Upper lobe of right lung (tissue), 1 donor: ENCODE measurements at regions not wholly inside any gene's neighbourhood (a gene's known extent, or its start where the extent isn't known, plus 50 kb on each side); places are given as distances from the start of the nearest gene placed in this dataset.

Source experiments
- ATAC-seq: fragments of 200-7000 bp; cut with Tn5 transposase; one replicate; pipeline ENCODE4 v1.9.1; 2020; ENCODE audit warnings: mild to moderate bottlenecking, moderate library complexity
- DNase-seq: peaks from one replicate; pipeline ENCODE4 v3.0.0-alpha.2; 2020
- H3K27ac ChIP-seq: fragments of 200-600 bp; one replicate; pipeline ENCODE4 v1.8.0; 2022
- H3K27me3 ChIP-seq: fragments of 200-600 bp; one replicate; pipeline ENCODE4 v1.8.0; 2022; ENCODE audit warnings: mild to moderate bottlenecking
- H3K36me3 ChIP-seq: fragments of 200-600 bp; one replicate; pipeline ENCODE4 v1.8.0; 2022
- H3K4me1 ChIP-seq: fragments of 200-600 bp; one replicate; pipeline ENCODE4 v1.8.0; 2022
- H3K4me3 ChIP-seq: fragments of 200-600 bp; one replicate; pipeline ENCODE4 v1.8.0; 2022; ENCODE audit warnings: mild to moderate bottlenecking
- H3K9me3 ChIP-seq: fragments of 200-600 bp; one replicate; pipeline ENCODE4 v1.8.0; 2022
- CTCF ChIP-seq: fragments of 200-600 bp; IDR thresholded peaks from one replicate; pipeline ENCODE4 v1.8.0; 2022; ENCODE audit warnings: antibody characterized with exemption
- intact Hi-C: fragments of 100-400 bp; cut with DNase I; formaldehyde crosslinking; loops from one replicate; pipeline ENCODE4 v1.11.0; 2022
- donor health status: DM: no; HTN: yes; CAD: no; lungs with severe emphysema.

- no peaks in the 10 kb centered on the region for H3K27me3 ChIP-seq
- ATAC-seq (no peak), DNase-seq (no peak)
- H3K9me3 ChIP-seq: no peaks in the 10 kb centered on the region
- no peaks in the 10 kb centered on the region for H3K36me3 ChIP-seq
- no peak overlapping the region for H3K27ac ChIP-seq
- intact Hi-C loops: no loop called here
- no peak overlapping the region for H3K4me3 ChIP-seq
- no peaks in the 10 kb centered on the region for H3K4me1 ChIP-seq
- TF ChIP-seq CTCF: no peak
Measured at GRCh38 chr4:137768196-137768595, 235.9 kb upstream of the PCDH18 start.

GRCh38 chr4:137762591-137762990 is 230.3 kb upstream of the PCDH18 start:
- TF ChIP-seq CTCF: no peak

GRCh38 chr4:137754652-137755471 is 222.6 kb upstream of the PCDH18 start:
- no peaks in the 10 kb centered on the region for H3K9me3 ChIP-seq
- no peaks in the 10 kb centered on the region for H3K27me3 ChIP-seq
- H3K36me3 ChIP-seq: no peaks in the 10 kb centered on the region
- no peak overlapping the region for H3K27ac ChIP-seq
- intact Hi-C loops: no loop called here
- no peak overlapping the region for H3K4me3 ChIP-seq
- DNase-seq (no peak), ATAC-seq (no peak)
- TF ChIP-seq CTCF: no peak
- H3K4me1 ChIP-seq: no peaks in the 10 kb centered on the region

More at GRCh38 chr4:137762591-137762990, 230.3 kb upstream of the PCDH18 start:
- DNase-seq (no peak), ATAC-seq (no peak)
- intact Hi-C loops: no loop called here
- Histone ChIP-seq H3K9me3 (no peaks in the 10 kb centered on the region), H3K27me3 (no peaks in the 10 kb centered on the region), H3K27ac (no peak overlapping the region), H3K4me3 (no peak overlapping the region), H3K36me3 (no peaks in the 10 kb centered on the region), H3K4me1 (no peaks in the 10 kb centered on the region)

- no peak for ATAC-seq
- Histone ChIP-seq H3K36me3 (no peaks in the 10 kb centered on the region), H3K27me3 (no peaks in the 10 kb centered on the region), H3K9me3 (no peaks in the 10 kb centered on the region), H3K27ac (no peak overlapping the region), H3K4me3 (no peak overlapping the region), H3K4me1 (no peaks in the 10 kb centered on the region)
- intact Hi-C loops: no loop called here
- TF ChIP-seq CTCF: no peak
- DNase-seq: no peak
Measured at GRCh38 chr4:137749466-137749865, 217.2 kb upstream of the PCDH18 start.

- no peaks in the 10 kb centered on the region for H3K27me3 ChIP-seq
- TF ChIP-seq CTCF: no peak
- H3K4me3 ChIP-seq: no peak overlapping the region
- ATAC-seq: no peak
- H3K9me3 ChIP-seq: no peaks in the 10 kb centered on the region
- no peak overlapping the region for H3K27ac ChIP-seq
- DNase-seq: no peak
- intact Hi-C loops: no loop called here
- no peaks in the 10 kb centered on the region for H3K36me3 ChIP-seq
- H3K4me1 ChIP-seq: no peaks in the 10 kb centered on the region
Measured at GRCh38 chr4:137748616-137749015, 216.3 kb upstream of the PCDH18 start.
